HG03520 (cell line): ENCODE measurements at regions not wholly inside any gene's neighbourhood (a gene's known extent, or its start where the extent isn't known, plus 50 kb on each side); places are given as distances from the start of the nearest gene placed in this dataset.
"Not testable (repeated sequence)": the region's sequence is repeated elsewhere in the genome, so short reads cannot be mapped to it uniquely, and the experiment has no call there.

Experiments
- ATAC-seq: cut with Tn5 transposase; IDR thresholded peaks from one replicate; pipeline ENCODE4 v1.9.1; 2021; ENCODE audit warnings: mild to moderate bottlenecking, moderate library complexity; ENCODE audit not compliant: unreplicated experiment

DNA sequence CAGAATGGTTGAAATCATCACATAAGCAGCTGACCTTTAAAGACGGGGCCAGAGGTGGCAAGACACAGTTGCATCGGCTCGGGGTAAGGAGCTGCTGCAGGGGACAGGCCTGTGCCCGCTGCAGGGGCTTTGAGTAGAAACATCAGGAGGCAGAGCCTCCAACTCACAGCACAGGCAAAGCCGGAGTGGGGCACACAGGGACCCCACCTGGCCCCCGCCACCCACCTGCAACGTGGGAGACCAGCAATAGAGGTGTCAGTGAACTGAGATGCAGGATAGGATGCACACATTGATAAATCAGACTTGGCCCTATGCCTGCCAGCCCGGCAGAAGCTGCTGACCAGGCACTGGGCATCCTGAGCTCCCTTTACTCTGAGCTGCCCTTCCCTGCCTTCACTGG, 257.2 kb downstream of the NPHP4 start:
- no peak for ATAC-seq

- ATAC-seq, result no peak
Measured at GRCh38 chr1:5734414-5734813, 257.8 kb downstream of the NPHP4 start.

DNA sequence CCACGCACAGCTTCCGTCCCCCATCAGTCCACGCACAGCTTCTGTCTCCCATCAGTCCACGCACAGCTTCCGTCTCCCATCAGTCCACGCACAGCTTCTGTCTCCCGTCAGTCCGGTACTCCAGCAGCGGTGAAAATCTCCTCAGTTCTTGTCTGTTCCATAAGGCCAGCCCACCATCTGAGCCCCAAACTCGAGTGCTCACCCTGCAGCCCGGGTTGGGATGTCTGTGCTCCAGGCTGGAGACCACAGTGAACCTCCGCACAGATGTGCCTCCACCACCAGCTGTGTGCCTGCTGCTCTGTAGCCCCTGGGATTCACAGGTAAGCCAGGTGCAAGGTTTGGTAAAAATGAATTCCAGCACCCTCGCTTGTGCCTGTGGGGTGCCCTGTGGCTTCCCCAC, 258.6 kb downstream of the NPHP4 start:
- ATAC-seq, result no peak

DNA sequence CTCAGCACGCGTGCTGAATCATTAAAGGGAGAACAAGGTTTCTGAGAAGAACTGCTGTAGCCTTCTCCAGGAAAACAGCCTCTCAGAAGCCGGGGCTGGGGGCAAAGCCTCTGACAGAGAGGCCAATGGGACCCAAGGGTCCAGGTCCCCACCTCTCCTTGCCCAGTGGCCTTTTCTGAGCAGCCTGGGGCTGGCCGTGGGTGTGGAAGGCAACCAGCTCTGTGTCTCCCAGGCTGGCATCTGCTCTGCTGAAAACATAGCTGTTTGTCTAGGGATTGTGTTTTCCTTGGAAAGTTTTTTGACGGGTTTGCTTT, 261.2 kb downstream of the NPHP4 start:
- ATAC-seq, result no peak

- no peak for ATAC-seq
Measured at GRCh38 chr1:5730272-5731109, 261.7 kb downstream of the NPHP4 start.

DNA sequence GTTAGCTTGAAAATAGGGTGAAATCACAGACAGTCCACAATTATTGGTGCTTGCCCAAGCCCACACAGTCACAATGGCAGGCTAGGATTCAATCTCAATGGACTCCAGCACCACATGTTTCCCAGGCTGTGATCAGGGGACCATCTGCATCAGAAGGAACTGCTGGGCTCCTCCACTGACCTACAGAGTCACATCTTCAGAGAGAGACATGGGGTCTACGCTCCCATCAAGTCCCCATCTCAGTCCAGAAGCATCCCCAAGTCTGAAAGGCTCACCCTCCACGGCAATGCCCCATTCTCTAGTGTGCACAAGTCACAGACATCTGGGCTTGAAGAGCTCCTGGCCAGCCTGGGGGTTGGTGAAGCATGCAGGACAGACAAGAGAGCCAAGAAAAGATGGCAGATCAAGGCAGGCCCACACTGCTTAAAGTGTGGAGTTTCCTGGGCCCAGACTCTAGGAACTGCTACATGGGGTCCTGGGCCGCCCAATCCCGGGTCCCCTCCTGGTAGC, 262.5 kb downstream of the NPHP4 start:
- no peak for ATAC-seq

GRCh38 chr1:5728663-5729355, 263.4 kb downstream of the NPHP4 start:
- no peak for ATAC-seq

- ATAC-seq, result no peak
Measured at GRCh38 chr1:5727871-5728643, 264.2 kb downstream of the NPHP4 start.

DNA sequence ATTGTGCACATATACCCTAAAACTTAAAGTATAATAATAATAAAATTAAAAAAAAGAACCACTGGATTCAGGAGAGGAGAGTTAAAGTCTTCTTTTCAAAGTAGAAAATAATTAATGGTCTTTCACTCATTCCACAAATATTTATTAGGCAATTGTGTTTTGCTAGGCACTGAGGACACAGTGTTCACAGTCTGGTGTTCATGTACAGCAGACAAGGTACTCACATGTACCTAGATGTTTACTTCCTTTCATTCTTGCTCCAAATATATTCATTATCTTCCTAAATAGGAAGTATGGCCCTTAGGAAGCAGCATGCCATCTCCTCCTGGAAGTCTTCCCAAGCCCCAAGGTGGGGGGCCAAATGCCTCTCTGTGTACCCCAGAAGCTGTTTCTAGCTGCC, 265.0 kb downstream of the NPHP4 start:
- no peak for ATAC-seq

DNA sequence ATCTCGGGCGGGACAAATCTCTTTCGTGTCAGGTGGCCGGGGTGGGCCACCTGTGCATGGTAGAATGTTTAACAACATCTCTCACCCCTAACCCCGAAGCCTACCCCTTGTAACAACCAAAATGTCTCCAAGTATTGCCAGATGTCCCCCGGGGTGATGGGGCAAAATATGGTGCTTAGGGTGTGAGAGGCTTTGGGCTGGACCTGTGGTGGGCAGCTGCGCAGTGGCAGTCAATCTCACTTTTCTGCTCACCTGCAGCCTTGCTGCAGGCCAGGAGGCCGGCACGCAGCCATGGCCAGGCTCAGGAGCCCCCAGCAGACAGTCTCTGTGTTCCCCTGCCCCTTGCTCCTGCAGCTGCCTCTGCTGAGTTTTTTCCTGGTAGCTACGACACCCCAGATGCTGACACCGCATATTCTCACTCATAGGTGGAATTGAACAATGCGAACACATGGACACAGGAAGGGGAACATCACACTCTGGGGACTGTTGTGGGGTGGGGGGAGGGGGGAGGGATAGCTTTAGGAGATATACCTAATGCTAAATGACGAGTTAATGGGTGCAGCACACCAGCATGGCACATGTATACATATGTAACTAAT, 265.5 kb downstream of the NPHP4 start:
- not testable (repeated sequence) for ATAC-seq

GRCh38 chr1:5725855-5726585, 266.2 kb downstream of the NPHP4 start:
- no peak for ATAC-seq

DNA sequence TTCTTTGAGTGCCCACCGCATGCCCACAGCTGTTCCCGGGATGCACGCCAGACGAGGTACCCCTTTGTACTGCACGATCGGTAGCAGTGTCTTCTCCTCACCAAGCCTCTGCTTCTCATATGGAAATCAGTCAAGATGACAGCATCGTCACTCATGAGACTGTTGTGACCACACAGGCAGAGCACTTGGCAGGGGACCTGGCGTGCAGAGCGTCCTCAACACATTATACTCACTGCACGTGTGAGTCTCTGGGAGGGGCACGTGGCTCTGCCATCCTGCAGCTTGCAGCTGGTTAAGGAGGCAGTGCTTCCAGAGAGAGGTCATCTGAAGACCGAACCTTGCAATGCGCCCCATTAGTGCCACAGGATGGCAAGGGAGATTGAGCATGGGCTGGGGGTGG, 266.8 kb downstream of the NPHP4 start:
- ATAC-seq, result no peak

DNA sequence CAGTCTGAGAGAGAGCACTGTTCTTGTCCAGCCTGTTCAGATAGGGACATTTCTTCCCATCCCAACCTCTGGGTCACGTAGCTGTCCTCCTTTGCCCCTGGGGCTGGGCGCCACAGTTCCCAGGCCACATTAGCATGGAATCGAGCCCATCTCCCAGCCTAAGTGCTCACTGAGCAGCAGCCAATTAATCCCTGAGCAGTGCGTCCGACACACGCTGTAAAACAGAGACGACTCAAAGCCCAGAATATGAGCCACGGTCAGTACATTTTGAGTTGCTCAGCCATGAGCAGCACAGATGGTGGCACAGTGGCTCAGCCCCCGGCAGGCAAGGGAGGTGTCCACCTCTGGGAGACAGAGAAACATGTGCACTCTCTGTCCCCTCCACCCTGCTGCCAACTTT, 267.4 kb downstream of the NPHP4 start:
- no peak for ATAC-seq

DNA sequence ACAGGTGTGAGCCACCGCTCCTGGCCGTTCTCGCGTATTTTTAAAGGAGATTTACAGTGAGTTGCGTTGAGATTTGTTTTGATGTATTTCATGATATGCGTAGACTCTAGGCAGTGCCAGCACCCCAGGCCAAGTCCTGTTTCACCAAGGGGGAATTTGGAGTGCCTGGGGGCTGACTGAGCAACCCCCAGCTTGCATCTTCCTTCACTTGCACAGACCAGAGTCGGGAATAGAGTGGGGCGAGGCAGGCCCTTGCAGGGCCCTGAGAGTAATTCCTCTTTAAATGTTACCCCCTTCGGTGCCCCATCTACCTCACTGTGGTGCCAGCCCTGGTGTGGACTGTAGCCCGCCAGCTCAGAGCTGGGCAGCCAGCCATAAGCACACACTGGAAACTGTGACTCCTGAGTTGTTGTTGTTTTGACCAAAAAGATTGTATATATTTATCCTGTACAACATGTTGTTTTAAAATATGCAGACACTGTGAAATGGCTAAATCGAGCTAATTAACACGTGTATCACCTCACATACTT, 269.5 kb downstream of the NPHP4 start:
- no peak for ATAC-seq

- no peak for ATAC-seq
Measured at GRCh38 chr1:5721634-5722215, 270.5 kb downstream of the NPHP4 start.

- no peak for ATAC-seq
Measured at GRCh38 chr1:5720936-5721335, 271.3 kb downstream of the NPHP4 start.

GRCh38 chr1:5720484-5720883, 271.7 kb downstream of the NPHP4 start:
- no peak for ATAC-seq

DNA sequence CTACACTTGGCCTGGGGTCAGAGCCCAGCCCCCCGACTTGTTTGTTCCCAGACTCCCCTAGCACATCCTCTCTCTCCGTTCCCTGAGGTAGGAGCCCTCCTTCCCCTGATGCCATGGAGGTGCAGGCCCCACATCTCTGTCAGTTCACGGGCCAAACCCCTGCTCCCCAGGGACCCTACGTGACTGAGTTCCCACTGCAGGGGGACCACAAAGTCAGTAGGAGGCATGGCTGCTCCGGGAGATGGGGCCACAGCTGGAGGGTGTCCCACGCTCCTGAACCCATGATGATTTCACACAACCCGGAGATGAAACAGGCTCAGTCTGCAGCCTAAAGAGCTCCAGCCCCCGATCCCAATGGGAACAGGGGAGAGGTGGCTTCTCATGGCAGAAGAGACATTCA, 272.2 kb downstream of the NPHP4 start:
- ATAC-seq, result no peak

- ATAC-seq, result no peak
Measured at GRCh38 chr1:5718831-5719632, 273.2 kb downstream of the NPHP4 start.
